HG02759 (cell line): ENCODE measurements at regions not wholly inside any gene's neighbourhood (a gene's known extent, or its start where the extent isn't known, plus 50 kb on each side); places are given as distances from the start of the nearest gene placed in this dataset.

ENCODE experiments used
- ATAC-seq: cut with Tn5 transposase; IDR thresholded peaks from one replicate; pipeline ENCODE4 v1.9.1; 2021; ENCODE audit warnings: mild to moderate bottlenecking, moderate library complexity; ENCODE audit not compliant: unreplicated experiment

DNA sequence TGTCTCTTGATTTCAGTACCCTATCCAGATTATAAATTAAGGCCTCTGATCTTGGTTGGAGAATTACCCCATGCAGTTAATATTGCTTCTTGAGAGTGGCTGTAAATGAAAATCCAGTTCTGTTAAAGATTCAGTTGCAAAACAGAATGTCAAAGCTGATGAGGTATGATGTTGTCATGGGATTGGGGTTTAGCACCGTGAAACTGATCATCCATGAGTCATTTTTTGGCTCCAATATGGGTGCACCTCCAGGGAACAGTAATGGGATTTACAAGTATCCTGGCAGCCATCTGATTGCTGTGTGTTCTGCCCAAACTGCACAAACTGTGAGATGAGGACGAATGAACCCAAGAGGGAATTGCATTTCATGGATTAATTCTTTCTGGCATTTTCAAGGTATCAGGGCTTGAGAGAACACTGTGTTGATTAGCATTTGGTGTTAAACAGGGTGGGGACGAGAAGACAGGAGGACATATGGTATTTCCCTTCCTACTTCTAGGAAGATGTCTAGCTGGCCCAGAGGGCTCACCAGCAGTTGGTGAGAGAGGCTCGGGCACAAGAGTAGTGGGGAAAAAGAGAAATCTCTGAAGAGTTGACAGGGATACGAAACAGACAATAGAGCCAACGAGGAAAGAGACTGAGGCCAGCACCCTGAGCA, 214.7 kb downstream of the GAS1 start:
- ATAC-seq: no peak

GRCh38 chr9:86731511-86732063, 215.7 kb downstream of the GAS1 start:
- no peak for ATAC-seq

- no peak for ATAC-seq
Observed at GRCh38 chr9:86730163-86730928, 217.0 kb downstream of the GAS1 start.

- no peak for ATAC-seq
Observed at GRCh38 chr9:86724529-86724928, 222.8 kb downstream of the GAS1 start.

DNA sequence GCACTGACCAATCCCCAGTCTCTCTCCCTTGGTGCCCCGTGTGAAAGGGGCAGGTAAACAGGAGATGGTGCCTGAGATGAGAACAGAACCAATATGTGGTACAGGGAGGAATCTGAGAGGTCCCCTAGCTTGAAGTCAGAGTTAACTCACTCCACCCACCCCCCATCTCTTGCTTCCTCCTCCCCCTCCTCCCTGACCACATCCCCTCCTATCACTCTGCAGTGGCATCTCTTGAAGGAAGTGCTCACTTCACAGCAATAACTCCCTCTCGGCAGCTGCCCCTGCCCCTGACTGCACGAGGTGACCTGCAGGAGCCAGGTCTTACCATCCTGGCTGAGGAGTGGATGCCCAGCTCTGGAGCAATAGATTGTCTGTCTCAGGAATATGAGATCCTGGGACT, 224.0 kb downstream of the GAS1 start:
- no peak for ATAC-seq

DNA sequence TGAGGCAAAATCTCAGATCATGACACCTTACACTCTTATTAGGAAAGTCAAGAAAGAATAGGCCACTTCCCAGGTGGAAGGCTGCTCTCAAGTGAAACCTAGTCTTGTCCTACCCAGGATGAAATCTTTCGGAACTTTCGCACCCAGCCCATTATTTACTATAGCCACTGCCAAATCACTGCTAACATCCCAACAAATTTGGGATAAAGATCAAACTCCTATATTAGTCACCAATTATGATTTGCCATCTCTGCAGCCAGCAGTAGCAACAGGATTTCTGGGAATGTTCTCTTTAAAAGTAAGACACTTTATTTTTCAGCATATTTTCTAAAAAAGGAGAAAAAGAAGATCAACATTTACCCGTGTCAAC, 224.6 kb downstream of the GAS1 start:
- ATAC-seq: no peak

DNA sequence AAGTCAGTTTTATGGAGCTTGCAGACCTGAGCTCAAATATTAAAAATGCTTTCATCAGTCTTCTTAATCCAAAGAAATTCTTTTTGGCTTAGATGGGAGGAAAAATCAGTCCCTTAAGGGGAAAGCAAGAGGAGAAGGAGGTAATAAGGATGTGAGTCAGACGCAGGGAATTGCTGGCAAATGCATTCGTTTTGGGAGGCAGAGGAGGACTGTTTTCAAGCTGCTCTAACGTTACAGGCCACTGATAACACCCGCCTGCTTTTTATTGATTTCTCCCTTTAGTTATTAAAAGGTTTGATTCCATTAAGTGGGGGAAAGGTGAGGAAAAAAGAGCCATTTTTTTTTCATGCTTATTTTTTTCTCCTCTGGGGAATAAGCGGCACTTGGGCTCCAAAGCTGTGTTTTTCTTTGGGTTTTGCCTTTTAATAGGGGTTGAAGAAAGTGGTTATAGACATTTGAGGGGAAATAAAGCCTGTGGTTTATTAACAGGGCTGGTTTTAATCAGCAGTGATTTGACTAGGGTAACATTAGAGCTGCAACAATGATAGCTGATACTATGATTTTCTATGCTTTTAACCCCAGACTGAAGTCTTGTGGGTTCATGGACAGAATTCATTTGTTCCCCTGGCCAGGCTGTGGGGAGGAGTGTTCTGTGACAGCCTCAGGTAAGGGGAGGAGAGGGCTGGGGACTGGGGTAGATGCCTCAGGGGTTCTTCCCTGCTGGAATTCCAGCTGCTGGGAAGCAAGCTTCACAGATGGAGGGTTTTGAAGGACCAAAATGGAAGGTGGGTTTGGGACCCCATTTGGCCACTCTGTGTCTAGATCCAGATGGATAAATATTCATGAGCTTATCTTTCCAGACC, 225.2 kb downstream of the GAS1 start:
- no peak for ATAC-seq

- ATAC-seq: no peak
Observed at GRCh38 chr9:86721226-86721781, 226.0 kb downstream of the GAS1 start.

- no peak for ATAC-seq
Observed at GRCh38 chr9:86720639-86721225, 226.6 kb downstream of the GAS1 start.

GRCh38 chr9:86718388-86719049, 228.8 kb downstream of the GAS1 start:
- no peak for ATAC-seq

GRCh38 chr9:86716326-86716922, 230.9 kb downstream of the GAS1 start:
- ATAC-seq: no peak

DNA sequence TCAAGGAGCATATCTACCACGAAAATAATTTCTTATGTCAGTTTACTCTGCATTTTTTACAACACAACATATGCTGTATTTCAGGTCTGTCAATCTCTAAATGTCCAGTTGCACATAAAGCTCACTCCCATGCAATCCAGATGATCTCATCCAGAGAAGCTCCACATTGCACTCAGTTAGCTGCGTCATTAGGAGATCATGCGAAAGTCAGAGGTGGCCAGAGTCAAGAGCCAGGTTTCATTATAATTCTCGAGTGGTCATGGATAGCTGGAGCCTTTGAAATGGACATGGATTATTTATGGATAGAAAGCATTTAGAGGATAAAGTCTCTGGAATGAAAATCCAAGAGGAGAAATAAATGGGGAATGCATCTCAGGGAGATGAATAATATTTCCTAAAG, 232.3 kb downstream of the GAS1 start:
- ATAC-seq: no peak

DNA sequence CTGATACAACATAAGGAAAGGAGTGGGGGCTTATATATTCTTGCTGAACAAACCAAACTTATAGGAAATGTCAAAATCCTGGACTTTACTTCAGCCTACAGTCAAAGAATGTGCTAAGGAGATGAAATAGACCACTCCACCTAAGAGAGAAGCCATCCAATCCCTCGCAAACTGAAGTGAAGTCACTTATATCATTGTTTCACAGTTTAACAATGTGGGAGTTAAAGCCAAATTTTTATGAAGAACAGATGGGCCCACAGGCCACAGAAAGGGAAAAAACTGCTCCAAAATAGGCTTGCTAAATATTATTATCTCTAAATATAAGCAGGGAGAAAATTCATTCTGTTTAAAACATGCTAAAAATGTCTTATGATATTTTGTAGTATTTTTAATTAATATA, 233.3 kb downstream of the GAS1 start:
- no peak for ATAC-seq

- ATAC-seq: no peak
Observed at GRCh38 chr9:86713470-86713869, 233.8 kb downstream of the GAS1 start.

DNA sequence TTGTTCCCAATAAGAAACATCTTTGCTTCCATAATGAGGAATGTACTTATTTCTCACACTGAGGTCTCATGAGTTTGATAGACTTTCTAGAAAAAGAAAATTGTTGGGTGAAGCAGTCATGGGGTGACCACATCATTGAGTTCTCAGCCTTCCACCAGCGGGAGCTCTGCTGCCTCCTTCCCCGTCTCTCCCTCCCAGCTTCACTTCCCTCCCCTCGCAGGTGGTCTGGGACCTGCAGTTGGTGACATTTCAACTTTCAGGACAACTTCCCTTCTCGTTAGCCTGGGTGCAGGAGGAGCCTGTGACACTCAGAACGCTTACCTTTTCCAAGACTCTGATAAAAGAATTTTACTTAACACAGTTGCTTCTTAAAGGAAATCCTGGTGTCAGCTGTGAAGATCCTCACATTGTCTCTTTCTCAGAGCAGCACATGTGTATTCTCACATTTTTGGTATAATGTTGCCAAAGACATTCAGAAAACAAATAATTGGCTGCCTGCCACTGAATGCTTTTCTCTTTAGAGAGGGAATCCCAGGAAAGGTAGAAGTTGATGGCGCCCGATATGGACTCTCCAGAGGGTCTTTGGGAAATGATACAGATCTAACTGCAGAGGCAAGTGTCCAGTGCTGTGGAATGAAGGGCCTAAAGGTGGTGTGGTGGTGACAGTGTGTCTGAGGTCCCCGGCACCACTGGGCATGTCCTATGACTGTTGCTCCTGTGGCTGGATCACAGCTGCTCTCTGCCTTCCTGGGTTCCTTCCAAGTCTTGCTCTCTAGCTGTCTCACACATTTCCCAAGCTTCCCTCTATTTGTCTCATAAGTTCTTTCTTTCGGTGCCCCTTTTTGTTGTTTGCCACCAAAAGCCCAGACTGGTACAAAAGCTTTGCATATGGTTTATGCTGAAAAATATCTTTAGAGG, 238.1 kb downstream of the GAS1 start:
- ATAC-seq: no peak

DNA sequence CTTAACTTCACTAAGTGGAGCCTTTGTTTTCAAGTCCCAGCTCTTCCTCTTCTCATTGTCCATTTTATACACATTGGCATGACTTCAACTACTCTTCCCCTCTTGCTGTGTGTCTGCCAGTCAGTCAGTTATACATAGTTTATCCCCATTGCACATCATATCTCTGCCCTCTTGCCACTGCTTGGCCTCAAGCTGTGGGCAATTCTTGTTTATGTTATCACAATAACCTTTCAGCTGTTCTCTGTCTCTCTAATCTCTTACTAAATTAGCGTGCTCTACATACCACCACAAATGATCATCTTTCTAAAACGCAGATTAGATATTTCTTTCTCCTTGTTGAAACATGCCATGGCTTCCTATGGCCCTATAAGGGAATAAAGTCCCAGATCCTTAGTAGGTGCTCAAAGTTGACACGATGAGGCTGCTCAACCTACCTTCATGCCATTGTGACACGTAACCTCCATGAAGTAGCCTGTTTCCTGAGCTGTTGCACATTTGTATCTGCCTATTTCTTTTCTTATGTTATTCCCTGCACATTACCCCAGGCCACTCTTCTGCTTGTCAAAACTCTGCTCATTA, 239.3 kb downstream of the GAS1 start:
- no peak for ATAC-seq

DNA sequence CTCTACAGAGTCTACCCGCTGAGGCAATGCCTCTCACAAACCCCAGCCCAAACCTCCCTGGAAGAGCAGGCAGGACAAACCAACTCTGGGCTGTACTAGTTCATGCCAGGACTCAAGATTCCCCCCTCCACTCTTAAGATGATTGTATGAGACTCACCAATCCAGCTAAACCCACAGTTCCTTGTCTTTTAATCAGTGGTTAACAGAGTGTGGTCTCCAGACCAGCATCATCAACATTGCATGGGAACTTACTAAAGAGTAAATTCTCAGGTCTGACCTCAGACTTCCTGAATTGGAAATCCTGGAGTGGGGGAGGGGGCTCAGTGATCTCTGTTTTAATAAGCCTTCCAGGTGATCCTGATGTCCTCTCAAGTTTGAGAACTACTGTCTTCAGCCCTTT, 240.9 kb downstream of the GAS1 start:
- no peak for ATAC-seq

DNA sequence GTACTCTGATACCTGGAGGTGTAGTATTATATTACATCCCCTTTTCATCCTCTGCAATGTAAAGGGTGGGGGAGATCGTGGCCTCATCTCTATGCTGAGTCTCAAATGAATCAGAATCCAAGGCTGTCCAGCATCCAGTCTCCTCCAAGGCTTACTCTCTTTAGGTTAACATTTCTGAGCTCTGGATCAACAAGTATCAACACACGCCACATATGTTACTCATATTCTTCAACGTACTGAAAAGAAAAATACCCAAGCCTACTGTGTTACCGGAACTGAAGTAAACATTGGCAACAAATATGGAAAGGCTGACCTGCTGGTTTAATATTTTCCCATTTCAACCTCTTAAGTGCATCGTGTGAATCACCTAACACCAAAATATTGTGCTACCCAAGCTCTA, 241.8 kb downstream of the GAS1 start:
- ATAC-seq: no peak
